ENCODE measurements at regions not wholly inside any gene's neighbourhood (a gene's known extent, or its start where the extent isn't known, plus 50 kb on each side); places are given as distances from the start of the nearest gene placed in this dataset.

DNA sequence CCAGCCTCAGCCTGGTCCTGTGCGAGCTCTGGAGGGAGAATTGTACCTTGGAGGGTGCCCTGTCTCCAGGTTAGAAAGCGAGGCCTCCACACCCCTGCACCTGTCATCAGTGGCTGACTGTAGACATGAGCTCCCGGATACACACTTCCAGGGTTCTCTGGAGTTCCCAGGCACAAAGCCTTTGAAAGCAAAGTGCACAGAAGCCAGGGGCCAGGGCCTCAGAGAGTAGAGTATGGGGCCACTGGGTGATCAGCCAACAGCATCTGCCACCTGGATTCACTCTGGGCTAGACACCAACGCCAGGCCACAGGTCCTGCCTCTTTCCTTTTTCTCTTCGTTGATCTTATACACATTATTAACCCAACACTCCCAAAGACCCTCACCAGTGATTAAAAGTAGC is 239.4 kb upstream of the HDAC4 start:
- TF ChIP-seq, protein P1, sequence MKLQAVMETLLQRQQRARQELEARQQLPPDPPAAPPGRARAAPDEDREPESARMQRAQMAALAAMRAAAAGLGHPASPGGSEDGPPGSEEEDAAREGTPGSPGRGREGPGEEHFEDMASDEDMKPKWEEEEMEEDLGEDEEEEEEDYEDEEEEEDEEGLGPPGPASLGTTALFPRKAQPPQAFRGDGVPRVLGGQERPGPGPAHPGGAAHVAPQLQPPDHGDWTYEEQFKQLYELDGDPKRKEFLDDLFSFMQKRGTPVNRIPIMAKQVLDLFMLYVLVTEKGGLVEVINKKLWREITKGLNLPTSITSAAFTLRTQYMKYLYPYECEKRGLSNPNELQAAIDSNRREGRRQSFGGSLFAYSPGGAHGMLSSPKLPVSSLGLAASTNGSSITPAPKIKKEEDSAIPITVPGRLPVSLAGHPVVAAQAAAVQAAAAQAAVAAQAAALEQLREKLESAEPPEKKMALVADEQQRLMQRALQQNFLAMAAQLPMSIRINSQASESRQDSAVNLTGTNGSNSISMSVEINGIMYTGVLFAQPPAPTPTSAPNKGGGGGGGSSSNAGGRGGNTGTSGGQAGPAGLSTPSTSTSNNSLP (IDR thresholded peaks at IDR 0.05; ENCODE audit: borderline replicate concordance, low read depth, low read length) = no peak
- TF ChIP-seq NFE2 (IDR thresholded peaks at IDR 0.05; ENCODE audit: low read depth) (no peak), ZNF217 (CRISPR knock-in tag; IDR thresholded peaks at IDR 0.05) (no peak), POLR2G (IDR thresholded peaks at IDR 0.05; ENCODE audit: low read depth, low read length) (no peak), POLR2A (conservative IDR thresholded peaks at IDR 0.05) (no peak), HNRNPL (IDR thresholded peaks at IDR 0.05; ENCODE audit: low read depth, low read length) (no peak), CBX5 (IDR thresholded peaks at IDR 0.05; ENCODE audit: borderline replicate concordance, low read depth) (no peak)
- TF ChIP-seq, protein P2, sequence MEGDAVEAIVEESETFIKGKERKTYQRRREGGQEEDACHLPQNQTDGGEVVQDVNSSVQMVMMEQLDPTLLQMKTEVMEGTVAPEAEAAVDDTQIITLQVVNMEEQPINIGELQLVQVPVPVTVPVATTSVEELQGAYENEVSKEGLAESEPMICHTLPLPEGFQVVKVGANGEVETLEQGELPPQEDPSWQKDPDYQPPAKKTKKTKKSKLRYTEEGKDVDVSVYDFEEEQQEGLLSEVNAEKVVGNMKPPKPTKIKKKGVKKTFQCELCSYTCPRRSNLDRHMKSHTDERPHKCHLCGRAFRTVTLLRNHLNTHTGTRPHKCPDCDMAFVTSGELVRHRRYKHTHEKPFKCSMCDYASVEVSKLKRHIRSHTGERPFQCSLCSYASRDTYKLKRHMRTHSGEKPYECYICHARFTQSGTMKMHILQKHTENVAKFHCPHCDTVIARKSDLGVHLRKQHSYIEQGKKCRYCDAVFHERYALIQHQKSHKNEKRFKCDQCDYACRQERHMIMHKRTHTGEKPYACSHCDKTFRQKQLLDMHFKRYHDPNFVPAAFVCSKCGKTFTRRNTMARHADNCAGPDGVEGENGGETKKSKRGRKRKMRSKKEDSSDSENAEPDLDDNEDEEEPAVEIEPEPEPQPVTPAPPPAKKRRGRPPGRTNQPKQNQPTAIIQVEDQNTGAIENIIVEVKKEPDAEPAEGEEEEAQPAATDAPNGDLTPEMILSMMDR (IDR thresholded peaks at IDR 0.05 in 2 of 3, conservative IDR thresholded peaks at IDR 0.05 in 1 of 3; ENCODE audit: insufficient read depth in 2 of 3, low read depth in 1 of 3, low read length in 3 of 3) = no peak
- TF ChIP-seq, protein P3, sequence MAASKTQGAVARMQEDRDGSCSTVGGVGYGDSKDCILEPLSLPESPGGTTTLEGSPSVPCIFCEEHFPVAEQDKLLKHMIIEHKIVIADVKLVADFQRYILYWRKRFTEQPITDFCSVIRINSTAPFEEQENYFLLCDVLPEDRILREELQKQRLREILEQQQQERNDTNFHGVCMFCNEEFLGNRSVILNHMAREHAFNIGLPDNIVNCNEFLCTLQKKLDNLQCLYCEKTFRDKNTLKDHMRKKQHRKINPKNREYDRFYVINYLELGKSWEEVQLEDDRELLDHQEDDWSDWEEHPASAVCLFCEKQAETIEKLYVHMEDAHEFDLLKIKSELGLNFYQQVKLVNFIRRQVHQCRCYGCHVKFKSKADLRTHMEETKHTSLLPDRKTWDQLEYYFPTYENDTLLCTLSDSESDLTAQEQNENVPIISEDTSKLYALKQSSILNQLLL (CRISPR knock-in tag; IDR thresholded peaks at IDR 0.05; ENCODE audit: borderline replicate concordance) = no peak
- TF ChIP-seq, protein P4, sequence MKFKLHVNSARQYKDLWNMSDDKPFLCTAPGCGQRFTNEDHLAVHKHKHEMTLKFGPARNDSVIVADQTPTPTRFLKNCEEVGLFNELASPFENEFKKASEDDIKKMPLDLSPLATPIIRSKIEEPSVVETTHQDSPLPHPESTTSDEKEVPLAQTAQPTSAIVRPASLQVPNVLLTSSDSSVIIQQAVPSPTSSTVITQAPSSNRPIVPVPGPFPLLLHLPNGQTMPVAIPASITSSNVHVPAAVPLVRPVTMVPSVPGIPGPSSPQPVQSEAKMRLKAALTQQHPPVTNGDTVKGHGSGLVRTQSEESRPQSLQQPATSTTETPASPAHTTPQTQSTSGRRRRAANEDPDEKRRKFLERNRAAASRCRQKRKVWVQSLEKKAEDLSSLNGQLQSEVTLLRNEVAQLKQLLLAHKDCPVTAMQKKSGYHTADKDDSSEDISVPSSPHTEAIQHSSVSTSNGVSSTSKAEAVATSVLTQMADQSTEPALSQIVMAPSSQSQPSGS (CRISPR knock-in tag; IDR thresholded peaks at IDR 0.05) = no peak
